MCF 10A (cell line): ENCODE measurements at regions not wholly inside any gene's neighbourhood (a gene's known extent, or its start where the extent isn't known, plus 50 kb on each side); places are given as distances from the start of the nearest gene placed in this dataset.

ENCODE experiments used
- BruUV-seq: library from RNA; stranded (reverse); fragments of 400-500 nt; replicated peaks from 2 replicates; lab custom pipeline; 2021; lab: Mats Ljungman, UMichigan
- CTCF ChIA-PET: fragments of 300-600 bp; sonication (Branson Sonifier 250); formaldehyde crosslinking; extraction: SDS; loops from one replicate; lab custom pipeline; 2021; ENCODE audit warnings: antibody characterized with exemption, inconsistent platforms; lab: Yijun Ruan, JAX
- POLR2A ChIA-PET: fragments of 300-600, 350-650 bp; sonication (Branson Sonifier 250); formaldehyde crosslinking; extraction: SDS; loops from one replicate; lab custom pipeline; 2020; ENCODE audit warnings: antibody characterized with exemption, inconsistent platforms; lab: Yijun Ruan, JAX
- DNase-seq: peaks from one replicate; pipeline ENCODE4 v3.0.0-alpha.2; 2018; ENCODE audit not compliant: unreplicated experiment
- H3K27ac Mint-ChIP-seq: one replicate; pipeline ENCODE4 v1.8.0; 2022; ENCODE audit warnings: mild to moderate bottlenecking, low read depth, mixed read lengths; ENCODE audit not compliant: unreplicated experiment
- H3K27me3 Mint-ChIP-seq: one replicate; pipeline ENCODE4 v1.8.0; 2022; ENCODE audit warnings: mixed read lengths; ENCODE audit not compliant: insufficient read depth, unreplicated experiment
- H3K36me3 Mint-ChIP-seq: one replicate; pipeline ENCODE4 v1.8.0; 2022; ENCODE audit warnings: mild to moderate bottlenecking, moderate library complexity, mixed read lengths; ENCODE audit not compliant: insufficient read depth, unreplicated experiment
- H3K4me1 Mint-ChIP-seq: one replicate; pipeline ENCODE4 v1.8.0; 2022; ENCODE audit warnings: mixed read lengths; ENCODE audit not compliant: insufficient read depth, unreplicated experiment
- H3K4me3 Mint-ChIP-seq: one replicate; pipeline ENCODE4 v1.8.0; 2022; ENCODE audit warnings: mild to moderate bottlenecking, moderate library complexity, mixed read lengths; ENCODE audit not compliant: unreplicated experiment
- H3K9me3 Mint-ChIP-seq: one replicate; pipeline ENCODE4 v1.8.0; 2022; ENCODE audit warnings: mixed read lengths; ENCODE audit not compliant: unreplicated experiment
- intact Hi-C: fragments of 100-400 bp; cut with micrococcal nuclease; formaldehyde crosslinking; loops from 2 replicates; pipeline ENCODE4 v1.14.1; 2022
- TF ChIP-seq, protein P1 (sequence below): fragments of 200-600 bp; IDR thresholded peaks from one replicate; pipeline ENCODE4 v1.8.0; 2022; ENCODE audit warnings: antibody characterized with exemption, mild to moderate bottlenecking; ENCODE audit not compliant: unreplicated experiment

DNA sequence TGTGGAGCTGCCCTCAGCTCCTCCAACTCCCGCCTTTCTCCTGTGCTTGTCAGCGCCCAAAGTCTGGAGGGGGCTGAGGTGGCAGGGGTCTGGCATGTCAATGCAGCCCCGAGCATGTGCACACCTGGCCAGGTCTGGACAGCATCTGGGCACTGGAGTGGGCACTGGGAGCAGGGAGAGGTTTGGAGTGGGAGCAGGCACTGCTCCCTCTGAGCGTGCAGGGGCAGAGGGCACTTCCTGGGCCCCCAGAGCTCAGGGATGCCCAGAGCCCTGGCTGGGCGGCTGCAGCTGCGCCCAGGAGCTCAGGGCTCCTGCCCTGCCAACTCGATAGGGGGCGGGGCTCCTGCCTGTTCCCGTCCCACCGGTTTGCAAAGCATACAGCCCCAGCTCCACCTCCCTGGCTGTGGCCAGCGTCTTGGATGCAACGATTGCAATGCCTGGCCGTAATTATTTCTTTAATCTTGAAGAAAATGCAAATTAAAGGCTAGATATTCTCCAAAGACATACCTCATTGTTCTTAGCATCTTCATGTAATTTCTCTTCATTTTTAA is 57.4 kb upstream of the LDAH start:
- intact Hi-C loops: no loop called here
- H3K27me3 Mint-ChIP-seq: peaks cover 11% of the 10 kb centered on the region
- no peak overlapping the region for H3K4me3 Mint-ChIP-seq
- no peak overlapping the region for H3K27ac Mint-ChIP-seq
- no peaks in the 10 kb centered on the region for H3K9me3 Mint-ChIP-seq
- TF ChIP-seq, protein P1, sequence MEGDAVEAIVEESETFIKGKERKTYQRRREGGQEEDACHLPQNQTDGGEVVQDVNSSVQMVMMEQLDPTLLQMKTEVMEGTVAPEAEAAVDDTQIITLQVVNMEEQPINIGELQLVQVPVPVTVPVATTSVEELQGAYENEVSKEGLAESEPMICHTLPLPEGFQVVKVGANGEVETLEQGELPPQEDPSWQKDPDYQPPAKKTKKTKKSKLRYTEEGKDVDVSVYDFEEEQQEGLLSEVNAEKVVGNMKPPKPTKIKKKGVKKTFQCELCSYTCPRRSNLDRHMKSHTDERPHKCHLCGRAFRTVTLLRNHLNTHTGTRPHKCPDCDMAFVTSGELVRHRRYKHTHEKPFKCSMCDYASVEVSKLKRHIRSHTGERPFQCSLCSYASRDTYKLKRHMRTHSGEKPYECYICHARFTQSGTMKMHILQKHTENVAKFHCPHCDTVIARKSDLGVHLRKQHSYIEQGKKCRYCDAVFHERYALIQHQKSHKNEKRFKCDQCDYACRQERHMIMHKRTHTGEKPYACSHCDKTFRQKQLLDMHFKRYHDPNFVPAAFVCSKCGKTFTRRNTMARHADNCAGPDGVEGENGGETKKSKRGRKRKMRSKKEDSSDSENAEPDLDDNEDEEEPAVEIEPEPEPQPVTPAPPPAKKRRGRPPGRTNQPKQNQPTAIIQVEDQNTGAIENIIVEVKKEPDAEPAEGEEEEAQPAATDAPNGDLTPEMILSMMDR: no peak
- CTCF ChIA-PET: interaction anchor here (0.9 kb wide), 1 partner anchor 83 kb away, joined by 3 read pairs; no protein-coding TSS in a partner anchor
- BruUV-seq: no TSS peak
- no peaks in the 10 kb centered on the region for H3K4me1 Mint-ChIP-seq
- no peaks in the 10 kb centered on the region for H3K36me3 Mint-ChIP-seq
- no peak for DNase-seq
- POLR2A ChIA-PET: no interaction called here

DNA sequence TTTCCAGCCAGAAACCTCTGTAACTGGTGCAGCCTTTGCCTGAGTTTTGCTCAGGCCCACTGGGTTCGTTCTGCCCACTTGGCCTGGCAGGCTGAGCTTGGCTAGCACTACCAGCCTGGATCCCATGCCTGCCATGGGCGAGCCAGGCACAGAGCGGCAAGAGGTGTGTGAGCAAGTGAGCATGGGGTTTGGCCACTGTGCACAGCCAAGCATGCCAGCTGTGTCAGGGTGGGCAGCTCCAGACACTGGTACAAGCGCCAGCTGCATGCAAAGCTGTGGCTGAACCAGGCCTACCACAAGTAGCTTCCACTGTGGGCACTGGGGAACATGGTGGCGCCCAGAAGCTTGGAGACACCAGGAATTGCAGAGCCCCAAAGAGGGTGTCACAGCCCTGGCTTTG is 56.3 kb upstream of the LDAH start:
- intact Hi-C loops: no loop called here
- Mint-ChIP-seq H3K27ac (no peak overlapping the region), H3K4me3 (no peak overlapping the region), H3K4me1 (no peaks in the 10 kb centered on the region), H3K9me3 (peaks cover 6% of the 10 kb centered on the region), H3K27me3 (peaks cover 20% of the 10 kb centered on the region), H3K36me3 (no peaks in the 10 kb centered on the region)
- no TSS peak for BruUV-seq
- TF ChIP-seq, protein P1: no peak
- CTCF ChIA-PET: no interaction called here
- no peak for DNase-seq
- POLR2A ChIA-PET: interaction anchor here (0.7 kb wide), 1 partner anchor 1759 kb away, joined by 3 read pairs; no protein-coding TSS in a partner anchor

DNA sequence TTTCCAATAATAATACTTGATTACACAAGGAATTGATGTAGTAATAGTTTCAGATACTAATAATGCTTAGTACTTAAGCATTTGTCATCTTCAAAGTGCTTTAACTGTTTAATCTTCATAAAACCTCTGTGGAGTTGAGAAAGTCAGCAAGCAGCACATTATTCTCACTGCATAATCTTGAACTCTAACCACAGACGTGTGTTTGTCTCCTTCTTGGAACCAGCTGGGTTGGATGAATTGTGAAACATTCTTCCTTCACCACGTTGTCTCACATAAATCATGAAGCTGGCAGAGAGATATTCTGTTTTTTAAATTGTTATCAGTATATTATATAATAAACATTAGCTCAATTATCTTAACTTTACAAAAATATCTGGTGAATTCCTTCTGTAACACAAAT is 55.1 kb upstream of the LDAH start:
- BruUV-seq: no TSS peak
- DNase-seq: no peak
- no peak overlapping the region for H3K4me3 Mint-ChIP-seq
- peaks cover 8% of the 10 kb centered on the region for H3K9me3 Mint-ChIP-seq
- ChIA-PET CTCF (no interaction called here), POLR2A (no interaction called here)
- TF ChIP-seq, protein P1: no peak
- no peaks in the 10 kb centered on the region for H3K4me1 Mint-ChIP-seq
- no peak overlapping the region for H3K27ac Mint-ChIP-seq
- intact Hi-C loops: no loop called here
- no peaks in the 10 kb centered on the region for H3K36me3 Mint-ChIP-seq
- peaks cover 33% of the 10 kb centered on the region for H3K27me3 Mint-ChIP-seq
